ENCODE measurements at regions not wholly inside any gene's neighbourhood (a gene's known extent, or its start where the extent isn't known, plus 50 kb on each side); places are given as distances from the start of the nearest gene placed in this dataset.

DNA sequence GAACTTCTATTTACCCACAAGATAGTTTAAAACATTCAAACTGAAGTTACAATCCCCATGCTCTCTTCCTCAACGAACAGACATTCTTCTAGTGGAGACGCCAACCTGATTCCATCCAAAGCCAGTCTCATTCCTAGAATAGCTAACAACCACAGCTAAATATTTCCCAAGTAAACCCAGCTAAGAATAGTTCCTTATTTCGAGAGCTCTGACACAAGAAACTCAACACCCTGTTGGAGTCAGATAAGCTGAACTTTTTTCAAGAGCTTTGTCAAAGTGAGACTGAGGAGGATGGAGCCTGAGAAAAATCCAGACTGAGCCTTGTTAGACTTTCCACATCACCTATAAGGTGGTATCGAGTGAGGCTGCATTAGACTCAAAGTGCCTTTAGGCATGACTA is 56.7 kb upstream of the RPS23 start:
- no peaks in the 10 kb centered on the region for H3K27me3 ChIP-seq (ENCODE audit: control insufficient read depth in 1 of 2, insufficient read depth in 2 of 2, low read length in 2 of 2)
- H3K36me3 ChIP-seq (ENCODE audit: control insufficient read depth in 2 of 2, insufficient read depth in 2 of 2, low read length in 1 of 2) = no peaks in the 10 kb centered on the region
- no peak overlapping the region for H3K27ac ChIP-seq (ENCODE audit: low read depth in 2 of 2, low read length in 1 of 2)
- 59 to 64% methylated on average over 4 of the region's 4 CpGs for WGBS, 2 donors
- no peak overlapping the region for H3K4me3 ChIP-seq (ENCODE audit: low read depth in 1 of 2, low read length in 2 of 2)
- H3K4me1 ChIP-seq (ENCODE audit: control insufficient read depth in 2 of 2, insufficient read depth in 2 of 2, low read length in 1 of 2) = no peaks in the 10 kb centered on the region
- H3K9me3 ChIP-seq (ENCODE audit: control insufficient read depth in 2 of 2, insufficient read depth in 1 of 2, low read depth in 1 of 2, low read length in 1 of 2) = no peaks in the 10 kb centered on the region

DNA sequence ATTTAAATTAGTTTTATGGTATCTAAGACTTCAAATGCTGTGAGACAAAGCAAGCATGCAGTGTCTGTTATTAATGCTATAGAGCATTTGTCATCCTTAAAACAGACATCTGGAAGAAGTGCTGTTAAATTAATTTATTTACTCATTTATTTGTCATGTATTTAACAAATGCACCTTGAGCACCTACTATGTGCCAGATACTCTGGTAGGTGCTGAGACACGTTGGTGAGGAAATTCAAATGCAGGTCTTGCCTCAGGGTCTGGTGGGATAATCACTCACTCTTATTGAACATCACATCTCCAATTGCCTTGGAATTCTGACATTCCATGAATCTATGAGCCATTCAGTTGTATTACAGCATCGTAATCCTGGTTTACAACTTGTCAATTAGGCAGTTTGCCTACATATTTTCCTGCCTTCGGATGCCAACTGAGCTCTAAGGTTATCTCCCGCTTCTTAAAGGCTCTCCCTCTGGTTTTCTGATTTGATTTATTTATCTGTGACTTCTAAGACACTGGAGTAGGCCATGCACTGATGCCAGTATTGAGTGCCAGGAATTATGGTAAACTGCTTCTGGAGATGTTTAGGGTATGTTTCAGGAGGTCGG is 56.0 kb upstream of the RPS23 start:
- H3K4me3 ChIP-seq (ENCODE audit: low read depth in 1 of 2, low read length in 2 of 2) = no peak overlapping the region
- WGBS, 2 donors = 66 to 71% methylated on average over 5 of the region's 5 CpGs

DNA sequence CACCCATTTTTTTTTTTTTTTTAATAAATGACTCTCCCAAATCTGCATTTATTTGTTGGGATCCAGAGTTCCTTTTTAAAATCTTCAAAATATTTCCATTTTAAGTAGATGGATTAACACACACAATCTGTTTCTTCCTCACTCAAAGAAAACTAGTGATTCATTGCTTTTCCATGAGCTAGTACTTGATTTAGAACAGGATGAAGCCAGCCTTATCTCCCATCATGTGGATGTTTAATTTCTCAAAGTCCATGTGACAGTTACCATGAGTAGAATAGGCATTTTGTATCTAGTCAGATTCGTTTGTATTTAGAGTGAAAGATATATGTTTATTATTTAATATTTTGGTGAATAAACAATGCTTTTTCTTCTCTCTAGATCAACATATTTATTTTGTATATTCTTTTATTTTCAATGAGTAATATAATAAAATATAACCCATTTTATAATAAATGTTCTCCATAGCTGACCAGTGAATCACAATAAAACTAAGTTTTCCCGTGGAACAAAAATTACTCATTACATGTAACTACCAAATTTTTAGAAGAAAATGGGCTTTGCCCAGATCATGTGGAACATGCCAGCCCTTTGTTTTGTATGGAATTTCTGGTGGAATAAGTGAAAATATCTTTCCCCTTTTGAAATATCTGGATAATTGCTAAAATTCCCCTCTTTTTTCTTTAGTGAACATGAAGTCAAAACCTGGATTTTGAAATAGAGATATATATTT is 54.9 kb upstream of the RPS23 start:
- Histone ChIP-seq H3K9me3 (ENCODE audit: control insufficient read depth in 2 of 2, insufficient read depth in 1 of 2, low read depth in 1 of 2, low read length in 1 of 2) (no peaks in the 10 kb centered on the region), H3K4me1 (ENCODE audit: control insufficient read depth in 2 of 2, insufficient read depth in 2 of 2, low read length in 1 of 2) (no peaks in the 10 kb centered on the region), H3K4me3 (ENCODE audit: low read depth in 1 of 2, low read length in 2 of 2) (no peak overlapping the region), H3K27me3 (ENCODE audit: control insufficient read depth in 1 of 2, insufficient read depth in 2 of 2, low read length in 2 of 2) (no peaks in the 10 kb centered on the region), H3K36me3 (ENCODE audit: control insufficient read depth in 2 of 2, insufficient read depth in 2 of 2, low read length in 1 of 2) (no peaks in the 10 kb centered on the region), H3K27ac (ENCODE audit: low read depth in 2 of 2, low read length in 1 of 2) (no peak overlapping the region)
- 64% methylated on average over 2 of the region's 2 CpGs for WGBS, 2 donors

More for the DNA sequence above, 56.0 kb upstream of the RPS23 start:
- H3K4me1 ChIP-seq (ENCODE audit: control insufficient read depth in 2 of 2, insufficient read depth in 2 of 2, low read length in 1 of 2) = no peaks in the 10 kb centered on the region
- no peak overlapping the region for H3K27ac ChIP-seq (ENCODE audit: low read depth in 2 of 2, low read length in 1 of 2)
- no peaks in the 10 kb centered on the region for H3K9me3 ChIP-seq (ENCODE audit: control insufficient read depth in 2 of 2, insufficient read depth in 1 of 2, low read depth in 1 of 2, low read length in 1 of 2)
- no peaks in the 10 kb centered on the region for H3K27me3 ChIP-seq (ENCODE audit: control insufficient read depth in 1 of 2, insufficient read depth in 2 of 2, low read length in 2 of 2)
- H3K36me3 ChIP-seq (ENCODE audit: control insufficient read depth in 2 of 2, insufficient read depth in 2 of 2, low read length in 1 of 2) = no peaks in the 10 kb centered on the region

DNA sequence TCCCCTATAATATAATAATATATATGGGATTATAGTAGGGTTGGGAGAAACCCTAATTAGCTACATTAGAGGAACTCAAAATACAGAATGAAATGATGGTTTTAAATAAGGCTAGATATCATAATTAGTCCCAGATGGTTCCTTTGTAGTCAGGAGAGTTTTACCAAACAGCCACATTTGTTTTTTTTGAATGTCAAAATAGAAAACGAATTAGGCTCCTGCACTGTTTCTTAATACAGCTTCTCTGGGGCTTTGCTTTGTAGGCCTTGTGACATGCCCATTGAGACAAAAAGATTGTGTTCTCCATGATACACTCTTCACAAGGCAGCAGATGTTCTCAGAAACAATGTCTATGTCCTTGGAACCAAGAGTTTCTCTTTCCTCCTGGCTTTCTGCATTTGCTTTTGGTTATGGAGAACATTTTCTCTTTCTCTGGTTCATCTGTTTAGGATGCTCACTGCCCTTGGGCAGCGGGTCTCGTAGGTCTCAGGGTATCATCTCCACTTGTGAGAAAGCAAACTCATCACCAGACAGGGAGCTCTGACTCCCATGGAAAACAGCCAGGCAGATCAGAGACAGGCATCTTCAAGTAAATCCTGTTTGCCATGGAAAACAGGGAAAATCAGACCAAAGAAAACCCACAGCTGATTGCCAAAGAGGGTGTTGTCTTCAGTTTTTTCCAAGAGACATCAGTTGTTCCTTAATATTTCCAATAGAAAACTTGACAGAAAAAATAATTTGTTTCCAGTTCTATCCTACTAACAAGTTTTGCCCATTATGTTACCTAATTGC is 54.1 kb upstream of the RPS23 start:
- Histone ChIP-seq H3K36me3 (ENCODE audit: control insufficient read depth in 2 of 2, insufficient read depth in 2 of 2, low read length in 1 of 2) (no peaks in the 10 kb centered on the region), H3K27me3 (ENCODE audit: control insufficient read depth in 1 of 2, insufficient read depth in 2 of 2, low read length in 2 of 2) (no peaks in the 10 kb centered on the region), H3K9me3 (ENCODE audit: control insufficient read depth in 2 of 2, insufficient read depth in 1 of 2, low read depth in 1 of 2, low read length in 1 of 2) (no peaks in the 10 kb centered on the region), H3K4me1 (ENCODE audit: control insufficient read depth in 2 of 2, insufficient read depth in 2 of 2, low read length in 1 of 2) (no peaks in the 10 kb centered on the region), H3K27ac (ENCODE audit: low read depth in 2 of 2, low read length in 1 of 2) (peak overlapping the region in 1 of 2 donors; percentile 15), H3K4me3 (ENCODE audit: low read depth in 1 of 2, low read length in 2 of 2) (no peak overlapping the region)
- 76% methylated on average over 3 of the region's 3 CpGs for WGBS, 2 donors

- WGBS, 2 donors = 92 to 93% methylated on average over 4 of the region's 4 CpGs
- H3K27ac ChIP-seq (ENCODE audit: low read depth in 2 of 2, low read length in 1 of 2) = no peak overlapping the region
- H3K9me3 ChIP-seq (ENCODE audit: control insufficient read depth in 2 of 2, insufficient read depth in 1 of 2, low read depth in 1 of 2, low read length in 1 of 2) = no peaks in the 10 kb centered on the region
- no peak overlapping the region for H3K4me3 ChIP-seq (ENCODE audit: low read depth in 1 of 2, low read length in 2 of 2)
- no peaks in the 10 kb centered on the region for H3K4me1 ChIP-seq (ENCODE audit: control insufficient read depth in 2 of 2, insufficient read depth in 2 of 2, low read length in 1 of 2)
- H3K36me3 ChIP-seq (ENCODE audit: control insufficient read depth in 2 of 2, insufficient read depth in 2 of 2, low read length in 1 of 2) = no peaks in the 10 kb centered on the region
- H3K27me3 ChIP-seq (ENCODE audit: control insufficient read depth in 1 of 2, insufficient read depth in 2 of 2, low read length in 2 of 2) = no peaks in the 10 kb centered on the region
Measured at GRCh38 chr5:82331557-82331956, 53.4 kb upstream of the RPS23 start.

- no peaks in the 10 kb centered on the region for H3K4me1 ChIP-seq (ENCODE audit: control insufficient read depth in 2 of 2, insufficient read depth in 2 of 2, low read length in 1 of 2)
- no peaks in the 10 kb centered on the region for H3K36me3 ChIP-seq (ENCODE audit: control insufficient read depth in 2 of 2, insufficient read depth in 2 of 2, low read length in 1 of 2)
- no peaks in the 10 kb centered on the region for H3K9me3 ChIP-seq (ENCODE audit: control insufficient read depth in 2 of 2, insufficient read depth in 1 of 2, low read depth in 1 of 2, low read length in 1 of 2)
- H3K4me3 ChIP-seq (ENCODE audit: low read depth in 1 of 2, low read length in 2 of 2) = no peak overlapping the region
- no peak overlapping the region for H3K27ac ChIP-seq (ENCODE audit: low read depth in 2 of 2, low read length in 1 of 2)
- no peaks in the 10 kb centered on the region for H3K27me3 ChIP-seq (ENCODE audit: control insufficient read depth in 1 of 2, insufficient read depth in 2 of 2, low read length in 2 of 2)
- WGBS, 2 donors = 63 to 84% methylated on average over 3 of the region's 3 CpGs
Measured at GRCh38 chr5:82330530-82331270, 52.5 kb upstream of the RPS23 start.

GRCh38 chr5:82329393-82329792 is 51.2 kb upstream of the RPS23 start:
- no peaks in the 10 kb centered on the region for H3K27me3 ChIP-seq (ENCODE audit: control insufficient read depth in 1 of 2, insufficient read depth in 2 of 2, low read length in 2 of 2)
- no peaks in the 10 kb centered on the region for H3K36me3 ChIP-seq (ENCODE audit: control insufficient read depth in 2 of 2, insufficient read depth in 2 of 2, low read length in 1 of 2)
- H3K9me3 ChIP-seq (ENCODE audit: control insufficient read depth in 2 of 2, insufficient read depth in 1 of 2, low read depth in 1 of 2, low read length in 1 of 2) = no peaks in the 10 kb centered on the region
- no peak overlapping the region for H3K27ac ChIP-seq (ENCODE audit: low read depth in 2 of 2, low read length in 1 of 2)
- no peaks in the 10 kb centered on the region for H3K4me1 ChIP-seq (ENCODE audit: control insufficient read depth in 2 of 2, insufficient read depth in 2 of 2, low read length in 1 of 2)
- 92 to 96% methylated on average over 6 of the region's 6 CpGs for WGBS, 2 donors
- H3K4me3 ChIP-seq (ENCODE audit: low read depth in 1 of 2, low read length in 2 of 2) = no peak overlapping the region
